GM21786 (cell line): ENCODE measurements at regions not wholly inside any gene's neighbourhood (a gene's known extent, or its start where the extent isn't known, plus 50 kb on each side); places are given as distances from the start of the nearest gene placed in this dataset.
A peak's percentile ranks its signal among the peaks of the same experiment; 100 is the strongest.
"Not testable (repeated sequence)": the region's sequence is repeated elsewhere in the genome, so short reads cannot be mapped to it uniquely, and the experiment has no call there.

Experiments
- ATAC-seq: cut with Tn5 transposase; IDR thresholded peaks from one replicate; pipeline ENCODE4 v1.9.1; 2021; ENCODE audit not compliant: unreplicated experiment

GRCh38 chr1:82800721-82801120, 1000.0 kb downstream of the ADGRL2 start:
- ATAC-seq, result no peak

GRCh38 chr1:82799261-82799660, 998.5 kb downstream of the ADGRL2 start:
- no peak for ATAC-seq

- ATAC-seq, result no peak
Observed at GRCh38 chr1:82795508-82796149, 994.9 kb downstream of the ADGRL2 start.

GRCh38 chr1:82792151-82792550, 991.4 kb downstream of the ADGRL2 start:
- no peak for ATAC-seq

- no peak for ATAC-seq
Observed at GRCh38 chr1:82790556-82790955, 989.8 kb downstream of the ADGRL2 start.

GRCh38 chr1:82788660-82789059, 987.9 kb downstream of the ADGRL2 start:
- no peak for ATAC-seq

- no peak for ATAC-seq
Observed at GRCh38 chr1:82788038-82788437, 987.3 kb downstream of the ADGRL2 start.

- ATAC-seq, result no peak
Observed at GRCh38 chr1:82786883-82787282, 986.1 kb downstream of the ADGRL2 start.

- no peak for ATAC-seq
Observed at GRCh38 chr1:82785268-82785790, 984.6 kb downstream of the ADGRL2 start.

- no peak for ATAC-seq
Observed at GRCh38 chr1:82783044-82783443, 982.3 kb downstream of the ADGRL2 start.

- no peak for ATAC-seq
Observed at GRCh38 chr1:82782599-82782998, 981.9 kb downstream of the ADGRL2 start.

- ATAC-seq, result no peak
Observed at GRCh38 chr1:82778612-82779011, 977.9 kb downstream of the ADGRL2 start.

GRCh38 chr1:82777240-82777639, 976.5 kb downstream of the ADGRL2 start:
- ATAC-seq, result no peak

- ATAC-seq, result not testable (repeated sequence)
Observed at GRCh38 chr1:82776730-82777129, 976.0 kb downstream of the ADGRL2 start.

GRCh38 chr1:82775406-82776000, 974.8 kb downstream of the ADGRL2 start:
- ATAC-seq, result no peak

- peak; percentile 91 for ATAC-seq
Observed at GRCh38 chr1:82762829-82763532, 962.2 kb downstream of the ADGRL2 start.

GRCh38 chr1:82759035-82759434, 958.3 kb downstream of the ADGRL2 start:
- no peak for ATAC-seq

- ATAC-seq, result no peak
Observed at GRCh38 chr1:82755671-82756070, 954.9 kb downstream of the ADGRL2 start.

- ATAC-seq, result no peak
Observed at GRCh38 chr1:82755191-82755590, 954.5 kb downstream of the ADGRL2 start.

GRCh38 chr1:82752046-82752445, 951.3 kb downstream of the ADGRL2 start:
- ATAC-seq, result no peak

- no peak for ATAC-seq
Observed at GRCh38 chr1:82733645-82734044, 932.9 kb downstream of the ADGRL2 start.

- ATAC-seq, result no peak
Observed at GRCh38 chr1:82731216-82731615, 930.5 kb downstream of the ADGRL2 start.
